HCT116 (cell line): ENCODE measurements at regions not wholly inside any gene's neighbourhood (a gene's known extent, or its start where the extent isn't known, plus 50 kb on each side); places are given as distances from the start of the nearest gene placed in this dataset.

ENCODE experiments used
- ATAC-seq: fragments of 200-7000 bp; cut with Tn5 transposase; 2 replicates; pipeline ENCODE4 v1.9.1; 2020; ENCODE audit warnings: mild to moderate bottlenecking, moderate library complexity
- BruUV-seq: library from RNA; stranded (reverse); fragments of 400-500 nt; replicated peaks from 2 replicates; lab custom pipeline; 2021; lab: Mats Ljungman, UMichigan
- CTCF ChIA-PET: fragments of 300-600 bp; sonication (Branson Sonifier 250); formaldehyde crosslinking; loops from one replicate; lab custom pipeline; 2021; ENCODE audit warnings: antibody characterized with exemption; lab: Charles Lee
- POLR2A ChIA-PET: fragments of 300-600, 350-600 bp; sonication (Branson Sonifier 250); formaldehyde crosslinking; loops from one replicate; lab custom pipeline; 2021; ENCODE audit warnings: antibody characterized with exemption; lab: Charles Lee
- RAD21 ChIA-PET, 2 experiments: fragments of 300-600 bp; sonication (Branson Sonifier 250); formaldehyde crosslinking; loops; one replicate each; lab custom pipeline; 2023; ENCODE audit warnings: low total read pairs in 2 of 2; ENCODE audit not compliant: uncharacterized antibody in 2 of 2, unreplicated experiment in 2 of 2, low non-redundant PET in 1 of 2; lab: Charles Lee
- DNase-seq: peaks from one replicate; pipeline ENCODE4 v3.0.0-alpha.2; 2010; ENCODE audit warnings: low read depth, low spot score
- H2AFZ ChIP-seq: fragments of 200-600 bp; shearing (Covaris generic), sonication (generic); 2 replicates; pipeline ENCODE4 v1.6.1; 2017; ENCODE audit warnings: low read depth, mixed run types, mixed read lengths, antibody characterized with exemption, low read length; ENCODE audit not compliant: poor library complexity, severe bottlenecking
- H3K27ac ChIP-seq: 2 replicates; pipeline ENCODE4 v1.5.1; 2012; ENCODE audit warnings: low read depth, low read length
- H3K27me3 ChIP-seq: fragments of 200-600 bp; sonication (generic); 2 replicates; pipeline ENCODE4 v1.6.1; 2016; ENCODE audit warnings: mixed run types, low read length, mixed read lengths; ENCODE audit not compliant: insufficient read depth
- H3K36me3 ChIP-seq, 2 experiments: fragments of 200-500 bp in 1 of 2; fragments of 200-600 bp in 1 of 2; sonication (Bioruptor generic) in 1 of 2; sonication (generic) in 1 of 2; 2 replicates each; pipeline versions ENCODE4 v1.5.1 to v1.6.1; 2014 to 2016; ENCODE audit warnings: low read length in 2 of 2, inconsistent platforms in 1 of 2, mixed read lengths in 1 of 2, mixed run types in 1 of 2; ENCODE audit not compliant: insufficient read depth in 2 of 2, control insufficient read depth in 1 of 2
- H3K4me1 ChIP-seq, 2 experiments: fragments of 200-600 bp in 1 of 2; sonication (generic) in 1 of 2; 2 replicates each; pipeline versions ENCODE4 v1.5.1 to v1.6.1; 2012 to 2017; ENCODE audit warnings: low read length in 2 of 2, inconsistent platforms in 1 of 2, mild to moderate bottlenecking in 1 of 2, mixed read lengths in 1 of 2, mixed run types in 1 of 2, moderate library complexity in 1 of 2; ENCODE audit not compliant: insufficient read depth in 2 of 2, control insufficient read depth in 1 of 2
- H3K4me2 ChIP-seq: fragments of 200-600 bp; sonication (generic); 2 replicates; pipeline ENCODE4 v1.6.1; 2017; ENCODE audit warnings: mixed run types, low read length, mixed read lengths
- H3K4me3 ChIP-seq, 2 experiments: fragments of 200-600 bp in 1 of 2; sonication (generic) in 1 of 2; replicated peaks in 1 of 2; 2 replicates each; pipeline ENCODE4 v1.5.1; 2011 to 2016; ENCODE audit warnings: low read length in 2 of 2, control low read depth in 1 of 2, low read depth in 1 of 2, mild to moderate bottlenecking in 1 of 2, mixed read lengths in 1 of 2, mixed run types in 1 of 2
- H3K79me2 ChIP-seq: fragments of 200-600 bp; sonication (generic); 2 replicates; pipeline ENCODE4 v1.6.1; 2017; ENCODE audit warnings: mild to moderate bottlenecking, mixed run types, low read length, moderate library complexity, mixed read lengths; ENCODE audit not compliant: insufficient read depth
- H3K9ac ChIP-seq: fragments of 200-600 bp; sonication (generic); 2 replicates; pipeline ENCODE4 v1.6.1; 2016; ENCODE audit warnings: low read length, mixed read lengths
- H3K9me2 ChIP-seq: fragments of 200-600 bp; sonication (generic), shearing (Covaris generic); 2 replicates; pipeline ENCODE4 v1.6.1; 2017; ENCODE audit warnings: mixed run types, mild to moderate bottlenecking, moderate library complexity; ENCODE audit not compliant: insufficient read depth
- H3K9me3 ChIP-seq, 2 experiments: fragments of 200-500 bp in 1 of 2; fragments of 200-600 bp in 1 of 2; sonication (Bioruptor generic) in 1 of 2; sonication (generic) in 1 of 2; 2 replicates each; pipeline ENCODE4 v1.6.1; 2014 to 2017; ENCODE audit warnings: low read length in 2 of 2, mixed read lengths in 2 of 2, inconsistent platforms in 1 of 2, low read depth in 1 of 2, mild to moderate bottlenecking in 1 of 2, mixed run types in 1 of 2, moderate library complexity in 1 of 2; ENCODE audit not compliant: control insufficient read depth in 1 of 2, insufficient read depth in 1 of 2
- H4K20me1 ChIP-seq: fragments of 200-600 bp; sonication (generic), shearing (Covaris generic); 2 replicates; pipeline ENCODE4 v1.6.1; 2017; ENCODE audit warnings: mixed run types, mild to moderate bottlenecking, moderate library complexity; ENCODE audit not compliant: insufficient read depth
- ATF3 ChIP-seq: IDR thresholded peaks from 2 replicates; pipeline ENCODE4 v1.6.1; 2012
- CBX3 ChIP-seq: IDR thresholded peaks from 2 replicates; pipeline ENCODE4 v1.6.1; 2012; ENCODE audit warnings: low read depth
- CTCF ChIP-seq, 3 experiments: fragments of 200-600 bp in 1 of 3; sonication (generic) in 1 of 3; IDR thresholded peaks in 2 of 3; conservative IDR thresholded peaks in 1 of 3; 2 replicates each; pipeline ENCODE4 v1.5.1; 2012 to 2017; ENCODE audit warnings: low read depth in 2 of 3, low read length in 2 of 3, antibody characterized with exemption in 1 of 3, borderline replicate concordance in 1 of 3, control low read depth in 1 of 3, mild to moderate bottlenecking in 1 of 3, mixed read lengths in 1 of 3, mixed run types in 1 of 3, moderate library complexity in 1 of 3; ENCODE audit not compliant: insufficient read depth in 1 of 3
- EGR1 ChIP-seq: IDR thresholded peaks from 2 replicates; pipeline ENCODE4 v1.6.1; 2012; ENCODE audit warnings: low read depth
- EZH2 ChIP-seq: fragments of 200-600 bp; sonication (generic); IDR thresholded peaks from 2 replicates; pipeline ENCODE4 v1.6.1; 2017; ENCODE audit warnings: antibody characterized with exemption, mixed run types
- EZH2phosphoT487 ChIP-seq: fragments of 200-600 bp; IDR thresholded peaks from 2 replicates; pipeline ENCODE4 v1.6.1; 2018; ENCODE audit warnings: antibody characterized with exemption, borderline replicate concordance
- FOSL1 ChIP-seq: IDR thresholded peaks from 2 replicates; pipeline ENCODE4 v1.6.1; 2012; ENCODE audit warnings: low read depth
- MAX ChIP-seq: IDR thresholded peaks from 2 replicates; pipeline ENCODE4 v1.6.1; 2012
- POLR2A ChIP-seq: IDR thresholded peaks from 2 replicates; pipeline ENCODE4 v1.7.0; 2011; ENCODE audit warnings: borderline replicate concordance; ENCODE audit not compliant: insufficient read depth, insufficient read length; ENCODE audit errors: extremely low read depth
- POLR2AphosphoS5 ChIP-seq: IDR thresholded peaks from 2 replicates; pipeline ENCODE4 v1.6.1; 2011; ENCODE audit warnings: mild to moderate bottlenecking, low read depth, low read length, moderate library complexity
- RAD21 ChIP-seq: IDR thresholded peaks from 2 replicates; pipeline ENCODE4 v1.6.1; 2012; ENCODE audit warnings: low read depth, mild to moderate bottlenecking
- REST ChIP-seq: IDR thresholded peaks from 2 replicates; pipeline ENCODE4 v1.6.1; 2012; ENCODE audit warnings: low read depth
- SIN3A ChIP-seq: IDR thresholded peaks from 2 replicates; pipeline ENCODE4 v1.6.1; 2012; ENCODE audit warnings: low read depth
- SP1 ChIP-seq: IDR thresholded peaks from 2 replicates; pipeline ENCODE4 v1.6.1; 2012; ENCODE audit warnings: low read depth
- SRF ChIP-seq: IDR thresholded peaks from 2 replicates; pipeline ENCODE4 v1.6.1; 2012; ENCODE audit warnings: low read depth
- TCF7L2 ChIP-seq: IDR thresholded peaks from 2 replicates; pipeline ENCODE4 v1.7.0; 2011; ENCODE audit warnings: borderline replicate concordance, inconsistent platforms; ENCODE audit not compliant: insufficient read depth, insufficient read length; ENCODE audit errors: extremely low read depth
- YY1 ChIP-seq: IDR thresholded peaks from 2 replicates; pipeline ENCODE4 v1.6.1; 2011; ENCODE audit warnings: low read length, low read depth, moderate library complexity, mild to moderate bottlenecking; ENCODE audit not compliant: insufficient replicate concordance; ENCODE audit errors: extremely low read depth
- ZFX ChIP-seq: fragments of 450-650 bp; IDR thresholded peaks from 2 replicates; pipeline ENCODE4 v1.6.1; 2017
- ZNF274 ChIP-seq: fragments of 200-500 bp; sonication (Bioruptor generic); IDR thresholded peaks from 2 replicates; pipeline ENCODE4 v1.6.1; 2014; ENCODE audit warnings: mild to moderate bottlenecking, low read depth, low read length, inconsistent platforms
- intact Hi-C: fragments of 100-400 bp; cut with micrococcal nuclease; formaldehyde crosslinking; loops from 2 replicates; pipeline ENCODE4 v1.10.0; 2022

DNA sequence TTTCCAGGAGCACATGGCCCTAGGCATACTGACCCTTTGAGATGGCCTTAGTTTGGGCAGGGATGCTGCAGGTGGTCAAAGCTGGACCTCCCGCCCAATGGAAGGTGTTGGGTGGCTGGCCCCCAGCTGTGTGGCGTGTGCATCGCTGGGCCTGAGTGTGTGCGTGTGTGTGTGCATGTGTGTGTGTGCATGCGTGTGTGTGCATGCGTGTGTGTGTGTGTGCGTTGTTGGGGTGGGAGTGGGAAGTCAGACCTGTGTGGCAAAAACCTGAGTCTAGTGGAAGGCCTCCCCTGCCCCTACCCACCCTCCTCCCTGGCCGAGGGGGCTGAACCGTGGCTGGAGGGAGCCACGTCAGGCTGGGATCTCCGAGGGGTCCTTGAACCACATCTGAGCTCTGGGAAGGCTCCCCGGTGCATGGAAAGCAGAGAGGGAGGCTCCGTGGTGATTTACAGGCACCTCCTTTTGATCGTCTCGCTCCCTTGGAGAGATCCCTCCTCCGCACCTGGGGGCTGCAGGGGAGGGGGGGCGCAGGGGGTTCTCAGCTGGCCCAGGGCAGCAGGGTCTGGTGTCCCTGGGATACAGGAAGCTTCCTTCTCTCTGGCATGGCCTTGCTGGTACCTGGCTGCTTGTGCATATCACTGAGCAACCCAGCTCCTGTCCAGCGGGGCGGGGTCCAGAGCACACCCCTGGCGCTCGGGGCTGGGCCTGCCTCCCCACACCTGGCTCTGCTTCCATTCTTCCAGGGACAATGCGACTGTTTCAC lies 124.7 kb upstream of the WNT4 start (continued):
- TF ChIP-seq ATF3 (no peak), ZFX (no peak), REST (no peak), RAD21 (no peak), EZH2phosphoT487 (no peak), ZNF274 (no peak)
- TF ChIP-seq, all 23 proteins: peak for 0

- TF ChIP-seq TCF7L2 (no peak), CBX3 (no peak), CTCF (IDR thresholded peaks at IDR 0.05 in 2 of 3, conservative IDR thresholded peaks at IDR 0.05 in 1 of 3; ENCODE audit: borderline replicate concordance in 1 of 3, insufficient read depth in 1 of 3, low read depth in 2 of 3, low read length in 2 of 3) (no peak), YY1 (no peak), EZH2 (no peak), ATF3 (no peak), RAD21 (no peak), EGR1 (no peak), POLR2A (no peak), MAX (no peak), SP1 (no peak), POLR2AphosphoS5 (no peak), FOSL1 (no peak), SRF (no peak), ZFX (no peak), EZH2phosphoT487 (no peak), SIN3A (no peak), ZNF274 (no peak)
- Histone ChIP-seq H3K9me2 (no peaks in the 10 kb centered on the region), H3K4me2 (no peak overlapping the region), H3K27me3 (no peaks in the 10 kb centered on the region), H3K4me3 (no peak overlapping the region), H3K9ac (no peak overlapping the region), H2AFZ (no peak overlapping the region), H4K20me1 (no peaks in the 10 kb centered on the region), H3K79me2 (no peaks in the 10 kb centered on the region), H3K27ac (no peak overlapping the region), H3K4me1 (no peaks in the 10 kb centered on the region), H3K9me3 (no peaks in the 10 kb centered on the region), H3K36me3 (no peaks in the 10 kb centered on the region)
- DNase-seq, result no peak
- ATAC-seq, result no peak
- intact Hi-C loops, result no loop called here
- no TSS peak for BruUV-seq
- CTCF ChIA-PET, result no interaction called here
- POLR2A ChIA-PET, result no interaction called here
- RAD21 ChIA-PET, result no interaction called here
Observed at GRCh38 chr1:22268327-22268726, 125.4 kb upstream of the WNT4 start.
